GM19372 (cell line): ENCODE measurements at regions not wholly inside any gene's neighbourhood (a gene's known extent, or its start where the extent isn't known, plus 50 kb on each side); places are given as distances from the start of the nearest gene placed in this dataset.

Experiments used
- ATAC-seq: cut with Tn5 transposase; IDR thresholded peaks from one replicate; pipeline ENCODE4 v1.9.1; 2021; ENCODE audit warnings: mild to moderate bottlenecking, low read depth, moderate library complexity; ENCODE audit not compliant: unreplicated experiment

DNA sequence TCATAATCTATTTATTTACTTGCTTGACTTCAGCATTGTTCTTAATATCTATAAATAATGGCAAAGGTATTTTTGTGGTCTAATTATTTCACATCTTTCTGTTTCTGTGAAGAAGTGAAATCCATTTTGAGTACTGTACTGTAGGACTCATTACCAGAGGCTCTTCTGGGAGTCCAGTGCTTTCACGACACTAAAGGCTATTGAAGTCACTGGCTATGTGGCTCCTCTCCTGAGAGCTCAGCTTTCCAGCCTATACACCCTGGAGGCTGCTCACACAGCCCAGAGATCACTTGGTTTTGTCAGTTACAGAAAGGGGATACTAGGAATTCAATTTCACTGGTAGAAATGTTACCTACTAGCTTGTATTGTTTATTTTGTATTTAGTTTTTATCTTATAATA is 547.3 kb downstream of the TAF11L14 start:
- ATAC-seq = no peak

DNA sequence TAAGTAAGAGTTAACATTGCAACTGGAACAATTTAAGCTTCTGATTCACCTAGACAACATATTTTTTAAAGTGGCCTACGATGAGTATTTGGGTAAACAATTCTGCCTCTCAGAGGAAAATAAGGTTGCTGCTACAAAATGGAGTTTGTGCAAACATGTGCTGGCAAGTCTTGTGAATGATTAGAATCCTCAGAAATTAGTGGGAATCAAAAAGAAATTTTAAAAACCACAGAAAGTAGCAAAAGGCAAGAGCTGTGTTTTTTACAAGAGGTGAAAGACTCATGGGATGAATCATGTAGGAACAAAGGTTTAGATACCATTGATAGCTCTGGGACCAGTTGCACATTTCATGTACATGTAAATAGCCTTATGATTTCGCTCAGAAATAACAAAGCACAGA is 561.6 kb downstream of the TAF11L14 start:
- no peak for ATAC-seq

- ATAC-seq = no peak
These were observed 563.5 kb downstream of the TAF11L14 start for GRCh38 chr5:18197734-18198133.

- no peak for ATAC-seq
These were observed 567.9 kb downstream of the TAF11L14 start for GRCh38 chr5:18202164-18202563.

- no peak for ATAC-seq
These were observed 569.0 kb downstream of the TAF11L14 start for GRCh38 chr5:18203296-18203695.

DNA sequence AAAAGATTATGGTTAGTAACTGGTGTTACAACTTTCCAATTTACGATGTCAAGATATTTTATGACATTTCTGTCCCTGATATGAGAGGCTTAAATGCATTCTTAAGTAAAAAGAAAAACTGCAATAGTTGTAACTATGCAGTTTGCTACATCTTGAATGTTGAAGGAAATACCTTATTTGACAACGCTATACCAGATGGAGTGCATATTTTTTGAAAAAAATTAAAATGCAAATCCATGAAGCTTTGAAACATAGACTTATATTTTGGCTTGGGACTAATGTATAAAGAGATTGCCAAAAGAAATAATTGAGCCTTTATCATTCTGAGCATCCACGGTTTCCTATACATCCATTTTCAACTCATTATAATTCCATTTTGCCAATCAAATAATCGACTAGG is 579.4 kb downstream of the TAF11L14 start:
- ATAC-seq = no peak

- no peak for ATAC-seq
These were observed 581.8 kb downstream of the TAF11L14 start for GRCh38 chr5:18216016-18216415.

GRCh38 chr5:18216729-18217128 is 582.5 kb downstream of the TAF11L14 start:
- no peak for ATAC-seq

DNA sequence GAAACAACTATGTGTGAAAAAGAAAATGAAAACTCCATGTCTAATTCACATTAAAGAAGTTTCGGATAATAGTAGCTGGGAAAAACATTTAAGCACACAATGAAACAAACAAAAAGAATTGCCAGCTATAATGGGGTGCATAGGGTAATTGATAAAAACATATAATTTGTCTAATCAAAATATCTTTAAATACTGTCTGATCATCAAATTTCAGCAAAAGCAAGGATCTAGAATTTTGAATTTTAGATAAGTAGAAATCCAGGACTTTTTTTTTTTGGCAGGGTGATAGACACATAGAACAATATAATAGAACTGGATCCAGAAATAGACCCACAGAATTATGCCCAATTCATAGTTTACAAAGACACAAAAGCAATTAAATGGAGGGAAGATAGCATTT is 585.0 kb downstream of the TAF11L14 start:
- no peak for ATAC-seq

- ATAC-seq = no peak
These were observed 586.4 kb downstream of the TAF11L14 start for GRCh38 chr5:18220631-18221030.

DNA sequence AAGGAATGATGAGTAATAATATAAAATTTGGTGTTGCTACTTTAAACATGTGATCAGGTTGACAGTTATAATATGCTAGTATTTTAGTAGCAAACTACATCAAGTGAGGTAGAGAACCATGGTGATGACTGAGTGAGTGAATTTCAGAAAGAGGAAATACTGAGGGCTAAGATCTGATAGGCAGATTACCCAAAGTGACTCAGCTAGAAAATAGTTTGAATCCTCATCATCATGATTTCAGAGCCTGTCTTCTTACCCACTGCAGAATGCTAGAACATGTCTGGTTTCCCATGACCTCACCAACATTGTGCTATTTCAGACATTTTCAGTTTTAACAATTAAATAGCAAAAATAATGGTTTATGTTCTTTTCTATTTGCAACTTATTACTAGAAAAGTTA is 602.1 kb downstream of the TAF11L14 start:
- ATAC-seq = no peak

DNA sequence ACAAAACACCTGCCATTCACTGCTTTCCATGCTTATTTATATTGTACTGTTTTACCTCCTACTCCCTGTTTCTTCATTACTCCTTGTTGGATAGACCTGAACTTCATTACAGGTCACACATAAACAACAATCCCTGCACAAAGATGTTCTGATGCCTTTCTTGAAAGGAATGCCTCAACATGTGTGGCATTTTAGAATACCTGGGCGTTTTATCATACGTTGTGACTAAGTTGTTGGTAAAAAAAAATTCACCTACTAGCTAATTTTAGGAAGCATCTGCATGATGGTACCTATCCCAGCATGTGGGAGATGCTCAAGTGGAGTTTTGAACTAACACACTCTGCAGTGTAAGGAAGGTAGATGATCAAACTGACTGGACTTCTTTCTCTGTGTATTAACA is 604.1 kb downstream of the TAF11L14 start:
- ATAC-seq = no peak

DNA sequence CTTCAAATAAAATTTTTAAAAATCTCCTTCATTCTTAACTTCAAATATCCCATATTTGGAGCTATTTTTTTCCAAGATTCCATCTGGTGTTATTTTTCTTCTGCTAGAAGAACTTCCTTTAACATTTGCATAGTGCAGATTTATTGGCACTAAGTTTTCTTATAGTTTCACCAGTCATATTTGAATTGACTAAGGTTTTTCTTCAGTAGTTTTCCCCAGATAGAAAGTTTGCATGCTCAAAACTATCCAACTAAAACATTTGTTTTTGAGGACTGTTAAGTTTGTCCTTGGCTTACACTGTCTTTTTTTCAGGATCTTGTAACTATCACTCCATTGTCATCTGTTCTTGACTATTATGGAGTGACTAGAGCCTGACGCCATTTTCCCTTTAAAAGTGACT is 606.7 kb downstream of the TAF11L14 start:
- no peak for ATAC-seq

- no peak for ATAC-seq
These were observed 609.6 kb downstream of the TAF11L14 start for GRCh38 chr5:18243846-18244245.

- no peak for ATAC-seq
These were observed 610.0 kb downstream of the TAF11L14 start for GRCh38 chr5:18244309-18244708.

DNA sequence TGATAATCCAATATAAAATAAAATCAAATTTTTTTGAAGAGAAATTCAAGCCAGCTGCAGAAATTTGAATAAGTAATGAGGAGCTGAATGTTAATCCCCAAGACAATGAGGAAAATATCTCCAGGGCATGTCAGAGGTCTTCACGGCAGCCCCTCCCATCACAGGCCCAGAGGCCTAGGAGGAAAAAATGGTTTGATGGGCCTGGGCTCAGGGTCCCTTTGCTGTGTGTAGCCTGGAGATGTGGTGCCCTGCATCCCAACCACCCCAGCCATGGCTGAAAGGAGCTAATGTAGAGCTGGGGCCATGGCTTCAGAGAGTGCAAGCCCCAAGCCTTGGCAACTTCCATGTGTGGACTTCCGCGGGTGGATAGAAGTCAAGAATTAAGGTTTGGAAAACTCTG is 618.3 kb downstream of the TAF11L14 start:
- ATAC-seq = no peak

DNA sequence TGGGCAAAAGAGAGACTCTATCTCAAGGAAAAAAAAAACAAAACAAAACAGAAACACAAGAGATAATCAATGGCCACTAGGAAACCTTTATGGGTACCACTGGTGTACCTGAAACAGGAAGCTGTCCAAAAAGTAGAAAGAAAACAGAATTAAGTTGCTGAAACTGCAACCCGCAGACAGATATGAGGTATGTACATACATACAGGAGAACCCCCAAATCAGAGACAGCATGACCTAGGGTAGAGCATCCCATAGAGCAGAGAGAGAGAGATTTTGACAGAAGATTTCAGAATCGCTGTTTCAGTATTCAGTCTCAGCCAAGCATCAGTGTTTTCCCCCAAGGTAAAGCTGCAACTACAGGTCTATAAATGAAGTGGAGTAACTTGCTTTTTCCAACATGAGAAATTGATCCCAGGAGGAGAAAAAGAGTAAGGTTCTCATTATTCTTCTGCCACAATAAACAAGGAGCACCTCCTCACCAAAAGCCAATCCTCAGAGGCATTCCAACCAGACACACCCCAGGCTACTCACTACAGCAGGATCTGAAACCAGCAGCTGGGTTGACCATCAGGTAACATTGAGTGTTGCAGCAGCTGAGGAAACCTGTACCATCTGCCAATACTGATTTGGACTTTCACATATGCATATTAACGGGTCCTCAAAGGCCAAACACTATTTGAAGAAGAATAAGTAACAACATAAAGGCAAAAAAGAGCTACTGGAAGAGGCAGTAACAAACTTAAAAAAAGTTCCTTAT is 630.0 kb downstream of the TAF11L14 start:
- no peak for ATAC-seq

GRCh38 chr5:18270635-18271338 is 636.5 kb downstream of the TAF11L14 start:
- ATAC-seq = no peak

DNA sequence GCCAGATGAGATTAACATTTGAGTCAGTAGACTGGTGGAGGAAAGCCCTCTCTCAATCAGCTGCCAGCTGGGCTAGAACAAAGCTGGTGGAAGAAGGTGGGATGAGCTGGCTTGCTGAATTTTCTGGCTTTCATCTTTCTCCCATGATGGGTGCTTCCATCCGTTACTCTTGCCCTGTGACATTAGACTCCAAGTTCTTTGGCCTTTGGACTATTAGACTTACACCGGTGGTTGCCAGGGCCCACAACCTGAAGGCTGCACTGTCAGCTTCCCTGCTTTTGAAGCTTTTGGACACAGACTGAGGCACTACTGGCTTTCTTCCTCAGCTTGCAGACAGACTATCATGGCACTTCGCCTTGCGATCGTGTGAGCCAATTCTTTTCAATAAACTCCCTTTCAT is 642.7 kb downstream of the TAF11L14 start:
- ATAC-seq = no peak

DNA sequence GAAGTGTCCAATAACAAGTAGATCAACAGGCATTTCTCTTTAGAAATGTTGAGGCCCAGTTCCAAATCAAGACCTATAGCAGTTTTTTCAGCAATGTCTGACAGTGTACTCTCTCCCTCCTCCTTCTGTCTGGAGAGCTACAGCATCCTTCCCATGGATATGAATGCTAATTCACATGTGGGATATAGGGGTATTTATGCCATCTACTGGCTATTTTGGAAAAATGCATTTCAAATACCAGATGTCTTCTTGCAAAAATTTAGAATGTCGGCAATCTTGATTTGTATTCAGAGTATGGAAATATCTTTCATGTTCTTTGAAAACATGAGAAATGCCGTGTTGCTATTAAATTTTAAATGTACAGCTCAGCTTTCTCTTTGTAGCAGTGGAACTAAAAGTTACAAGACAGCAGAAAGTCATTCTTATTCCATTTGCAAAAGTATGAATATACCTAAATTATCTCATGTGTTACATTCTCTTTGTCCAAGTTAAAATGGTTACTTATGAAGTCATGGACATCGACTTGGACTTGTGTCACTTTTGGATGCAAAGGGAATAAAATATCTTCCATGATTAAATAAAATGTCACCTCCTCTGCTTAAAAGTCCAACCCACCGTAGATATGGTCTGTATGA is 647.8 kb downstream of the TAF11L14 start:
- no peak for ATAC-seq

DNA sequence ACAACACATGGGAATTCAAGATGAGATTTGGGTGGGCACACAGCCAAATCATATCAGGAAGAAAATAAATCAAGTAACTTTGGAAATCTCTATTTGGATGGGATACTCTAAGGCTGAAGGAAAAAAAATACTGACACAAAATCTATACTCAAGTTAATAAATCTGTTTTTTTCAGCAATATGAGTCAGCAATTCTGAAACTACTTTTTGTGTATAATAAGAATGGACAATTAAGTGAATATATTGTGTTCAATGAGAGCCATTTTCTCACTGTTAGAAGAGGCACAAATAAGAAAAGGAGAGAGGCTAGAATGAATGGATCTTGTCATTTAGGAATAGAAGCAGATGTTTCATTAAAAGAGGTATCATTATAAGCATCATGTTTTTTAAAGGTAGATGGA is 651.0 kb downstream of the TAF11L14 start:
- no peak for ATAC-seq

DNA sequence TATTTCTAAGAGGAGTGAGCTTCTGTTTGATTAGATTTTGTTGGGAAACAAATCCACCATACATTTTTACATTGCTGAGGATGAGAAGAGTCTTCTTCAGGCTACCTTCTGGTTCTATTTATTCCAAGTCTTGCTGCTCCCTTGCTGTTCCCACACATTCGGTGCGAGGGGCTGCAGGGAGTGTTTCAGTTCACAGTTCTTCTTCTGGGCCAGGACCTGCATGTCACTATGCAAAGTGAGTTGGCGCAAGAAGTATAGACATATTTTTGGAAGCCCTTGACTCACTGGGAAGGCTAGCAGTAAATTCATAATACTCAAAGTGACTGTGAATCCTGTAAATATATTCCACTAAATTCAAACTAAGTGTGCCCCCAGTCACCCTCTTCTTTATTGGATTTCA is 657.9 kb downstream of the TAF11L14 start:
- ATAC-seq = no peak
